Activated B cell treated with CpG ODN at 0.5 μM for 24 hours (primary cell): ENCODE measurements at regions not wholly inside any gene's neighbourhood (a gene's known extent, or its start where the extent isn't known, plus 50 kb on each side); places are given as distances from the start of the nearest gene placed in this dataset.
"Not testable (repeated sequence)": the region's sequence is repeated elsewhere in the genome, so short reads cannot be mapped to it uniquely, and the experiment has no call there.

Source experiments
- ATAC-seq: fragments of 200-7000 bp; cut with Tn5 transposase; one replicate; pipeline ENCODE4 v1.10.0; 2021; ENCODE audit warnings: low read depth, mild to moderate bottlenecking, moderate library complexity
- CTCF ChIA-PET: fragments of 350-600 bp; sonication (Branson Sonifier 250); formaldehyde crosslinking; loops from one replicate; lab custom pipeline; 2021; ENCODE audit warnings: antibody characterized with exemption; lab: Charles Lee
- POLR2A ChIA-PET: fragments of 350-600 bp; sonication (Branson Sonifier 250); formaldehyde crosslinking; loops from one replicate; lab custom pipeline; 2021; ENCODE audit warnings: antibody characterized with exemption; lab: Charles Lee
- DNase-seq: peaks from one replicate; pipeline ENCODE4 v3.0.0; 2022
- H3K27ac Mint-ChIP-seq: one replicate; pipeline ENCODE4 v1.8.0; 2020; ENCODE audit warnings: mixed read lengths
- H3K27me3 Mint-ChIP-seq: one replicate; pipeline ENCODE4 v1.8.0; 2021; ENCODE audit warnings: mixed read lengths
- H3K36me3 Mint-ChIP-seq: one replicate; pipeline ENCODE4 v1.8.0; 2021; ENCODE audit warnings: low read depth, mixed read lengths
- H3K4me1 Mint-ChIP-seq: one replicate; pipeline ENCODE4 v1.8.0; 2021; ENCODE audit warnings: mixed read lengths
- H3K4me3 Mint-ChIP-seq: one replicate; pipeline ENCODE4 v1.8.0; 2020; ENCODE audit warnings: mild to moderate bottlenecking, mixed read lengths
- H3K9me3 Mint-ChIP-seq: one replicate; pipeline ENCODE4 v1.8.0; 2020; ENCODE audit warnings: mixed read lengths
- intact Hi-C: fragments of 100-400 bp; cut with micrococcal nuclease; formaldehyde crosslinking; loops from one replicate; pipeline ENCODE4 v1.15.1; 2024
- TF ChIP-seq, protein P1 (sequence below): fragments of 200-600 bp; IDR thresholded peaks from one replicate; pipeline ENCODE4 v1.8.0; 2022; ENCODE audit warnings: antibody characterized with exemption, mild to moderate bottlenecking

DNA sequence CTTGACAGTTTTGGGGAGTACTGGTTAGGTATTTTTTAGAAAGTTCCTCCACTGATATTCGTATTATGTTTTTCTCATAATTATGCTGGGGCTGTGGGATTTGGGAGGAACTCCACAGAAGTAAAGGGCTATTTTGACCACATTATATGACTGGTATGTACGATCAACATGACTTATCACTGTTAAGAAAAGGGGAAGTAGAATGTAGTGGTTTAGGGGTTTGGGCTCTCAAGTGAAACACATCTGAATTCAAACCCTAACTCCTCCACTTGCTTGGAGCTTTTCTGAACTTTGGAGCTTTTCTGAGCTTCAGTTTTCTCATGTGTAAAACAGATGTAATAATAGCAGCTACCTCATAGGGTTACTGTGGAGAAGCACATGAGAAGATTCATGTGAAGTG is 96.4 kb upstream of the C1GALT1C1 start:
- no peaks in the 10 kb centered on the region for H3K36me3 Mint-ChIP-seq
- TF ChIP-seq, protein P1, sequence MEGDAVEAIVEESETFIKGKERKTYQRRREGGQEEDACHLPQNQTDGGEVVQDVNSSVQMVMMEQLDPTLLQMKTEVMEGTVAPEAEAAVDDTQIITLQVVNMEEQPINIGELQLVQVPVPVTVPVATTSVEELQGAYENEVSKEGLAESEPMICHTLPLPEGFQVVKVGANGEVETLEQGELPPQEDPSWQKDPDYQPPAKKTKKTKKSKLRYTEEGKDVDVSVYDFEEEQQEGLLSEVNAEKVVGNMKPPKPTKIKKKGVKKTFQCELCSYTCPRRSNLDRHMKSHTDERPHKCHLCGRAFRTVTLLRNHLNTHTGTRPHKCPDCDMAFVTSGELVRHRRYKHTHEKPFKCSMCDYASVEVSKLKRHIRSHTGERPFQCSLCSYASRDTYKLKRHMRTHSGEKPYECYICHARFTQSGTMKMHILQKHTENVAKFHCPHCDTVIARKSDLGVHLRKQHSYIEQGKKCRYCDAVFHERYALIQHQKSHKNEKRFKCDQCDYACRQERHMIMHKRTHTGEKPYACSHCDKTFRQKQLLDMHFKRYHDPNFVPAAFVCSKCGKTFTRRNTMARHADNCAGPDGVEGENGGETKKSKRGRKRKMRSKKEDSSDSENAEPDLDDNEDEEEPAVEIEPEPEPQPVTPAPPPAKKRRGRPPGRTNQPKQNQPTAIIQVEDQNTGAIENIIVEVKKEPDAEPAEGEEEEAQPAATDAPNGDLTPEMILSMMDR = no peak
- POLR2A ChIA-PET = interaction anchor here (0.6 to 1.8 kb wide), 5 partner anchors 11 to 122 kb away, joined by 3 to 7 read pairs (median 3); partner anchors contain the start of gene MCTS1
- DNase-seq (no peak), ATAC-seq (peak; percentile 95)
- CTCF ChIA-PET = interaction anchor here (1.0 to 1.2 kb wide), 2 partner anchors 27 to 44 kb away, joined by 5 to 6 read pairs; no protein-coding TSS in a partner anchor
- H3K4me1 Mint-ChIP-seq = peaks cover 26% of the 10 kb centered on the region
- H3K27ac Mint-ChIP-seq = peak overlapping the region; percentile 81
- peak overlapping the region; percentile 39 for H3K4me3 Mint-ChIP-seq
- intact Hi-C loops = loop anchor here (2.0 to 5.0 kb wide), 2 partner anchors 27 to 41 kb away; no protein-coding TSS in a partner anchor
- H3K27me3 Mint-ChIP-seq = no peaks in the 10 kb centered on the region
- peaks cover 2% of the 10 kb centered on the region for H3K9me3 Mint-ChIP-seq

DNA sequence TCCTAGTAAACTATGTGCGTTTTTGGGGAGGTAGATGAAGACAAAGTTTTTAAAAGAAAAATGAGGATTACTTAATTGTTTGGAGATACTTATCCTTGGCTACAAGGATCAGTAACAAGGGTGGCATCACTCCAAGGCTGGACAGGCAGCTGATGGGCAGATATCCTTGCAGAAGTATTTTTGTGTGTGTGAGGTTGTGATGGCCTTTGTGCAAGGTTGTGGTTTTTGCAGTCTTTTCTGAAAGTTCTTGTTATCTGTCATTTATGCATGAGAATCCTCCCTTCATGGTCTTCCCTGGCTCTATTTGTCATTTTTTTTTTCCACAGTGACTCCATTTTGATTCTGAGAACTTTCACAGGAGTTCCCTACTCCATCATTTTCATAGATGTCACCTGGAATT is 96.0 kb upstream of the C1GALT1C1 start:
- DNase-seq (no peak), ATAC-seq (no peak)
- CTCF ChIA-PET = interaction anchor here (1.0 to 1.2 kb wide), 2 partner anchors 27 to 44 kb away, joined by 5 to 6 read pairs; no protein-coding TSS in a partner anchor
- intact Hi-C loops = loop anchor here (2.0 to 5.0 kb wide), 2 partner anchors 27 to 41 kb away; no protein-coding TSS in a partner anchor
- peaks cover 26% of the 10 kb centered on the region for H3K4me1 Mint-ChIP-seq
- H3K27me3 Mint-ChIP-seq = no peaks in the 10 kb centered on the region
- TF ChIP-seq, protein P1 = no peak
- peaks cover 2% of the 10 kb centered on the region for H3K9me3 Mint-ChIP-seq
- peak overlapping the region; percentile 81 for H3K27ac Mint-ChIP-seq
- no peaks in the 10 kb centered on the region for H3K36me3 Mint-ChIP-seq
- peak overlapping the region; percentile 39 for H3K4me3 Mint-ChIP-seq
- POLR2A ChIA-PET = interaction anchor here (0.6 to 1.8 kb wide), 2 partner anchors 11 to 30 kb away, joined by 3 to 5 read pairs; no protein-coding TSS in a partner anchor

DNA sequence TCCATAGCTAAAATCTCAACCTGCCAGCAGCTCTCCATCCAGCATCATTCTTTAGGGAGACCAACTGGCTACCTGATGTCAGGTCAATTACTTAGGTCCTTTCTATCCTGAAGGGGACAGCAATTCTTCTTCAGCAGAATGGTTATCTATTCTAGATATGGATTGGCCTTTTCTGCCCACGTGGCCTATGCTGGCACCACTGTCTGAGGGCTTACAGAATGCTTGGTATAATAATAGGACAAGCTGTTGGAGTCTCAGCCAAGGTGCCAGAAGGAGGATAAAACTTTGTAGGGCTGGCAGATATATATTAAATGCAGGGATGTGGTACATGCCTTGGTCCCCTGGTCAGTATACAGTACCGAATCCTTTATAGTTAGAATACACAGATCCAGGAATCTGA is 89.8 kb upstream of the C1GALT1C1 start:
- no peak for ATAC-seq
- ChIA-PET POLR2A (no interaction called here), CTCF (no interaction called here)
- no peak overlapping the region for H3K27ac Mint-ChIP-seq
- H3K27me3 Mint-ChIP-seq = no peaks in the 10 kb centered on the region
- TF ChIP-seq, protein P1 = no peak
- no peak overlapping the region for H3K4me3 Mint-ChIP-seq
- peaks cover 2% of the 10 kb centered on the region for H3K9me3 Mint-ChIP-seq
- H3K4me1 Mint-ChIP-seq = no peaks in the 10 kb centered on the region
- intact Hi-C loops = no loop called here
- DNase-seq = no peak
- H3K36me3 Mint-ChIP-seq = no peaks in the 10 kb centered on the region

DNA sequence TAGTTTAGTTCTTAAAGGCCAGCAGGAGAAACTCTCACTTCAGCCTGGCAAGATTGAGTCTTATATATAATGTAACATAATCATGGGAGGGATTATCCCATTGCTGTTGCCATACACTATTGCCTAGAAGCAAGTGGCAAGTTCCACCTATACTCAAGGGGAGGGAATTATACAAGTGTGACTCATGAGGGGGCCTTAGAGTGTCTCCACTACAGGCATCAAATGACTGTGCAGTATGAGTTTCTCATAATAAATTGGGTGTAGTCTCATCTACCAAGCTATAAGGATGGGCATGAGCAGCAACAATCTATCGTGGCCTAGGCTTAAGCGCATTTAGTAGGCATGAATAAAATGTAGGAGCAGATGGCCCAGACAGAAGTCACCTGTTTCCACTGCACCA is 89.1 kb upstream of the C1GALT1C1 start:
- TF ChIP-seq, protein P1 = no peak
- CTCF ChIA-PET = no interaction called here
- ATAC-seq (no peak), DNase-seq (no peak)
- no peaks in the 10 kb centered on the region for H3K36me3 Mint-ChIP-seq
- intact Hi-C loops = no loop called here
- no peaks in the 10 kb centered on the region for H3K4me1 Mint-ChIP-seq
- no peak overlapping the region for H3K4me3 Mint-ChIP-seq
- H3K27me3 Mint-ChIP-seq = no peaks in the 10 kb centered on the region
- peaks cover 2% of the 10 kb centered on the region for H3K9me3 Mint-ChIP-seq
- no peak overlapping the region for H3K27ac Mint-ChIP-seq
- POLR2A ChIA-PET = no interaction called here

DNA sequence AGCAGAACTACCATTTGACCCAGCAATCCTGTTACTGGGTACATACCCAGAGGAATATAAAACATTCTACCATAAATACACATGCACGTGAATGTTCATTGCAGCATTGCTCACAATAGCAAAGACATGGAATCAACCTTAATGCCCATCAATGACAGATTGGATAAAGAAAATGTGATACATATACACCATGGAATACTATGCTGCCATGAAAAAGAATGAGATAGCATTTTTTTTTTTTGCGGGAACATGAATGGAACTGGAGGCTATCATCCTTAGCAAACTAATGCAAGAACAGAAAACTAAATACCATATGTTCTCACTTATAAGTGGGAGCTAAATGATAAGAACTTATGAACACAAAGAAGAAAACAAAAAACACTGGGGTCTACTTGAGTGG is 72.5 kb upstream of the C1GALT1C1 start:
- H3K4me1 Mint-ChIP-seq, intact Hi-C loops, H3K27ac Mint-ChIP-seq, H3K36me3 Mint-ChIP-seq, CTCF ChIA-PET, H3K4me3 Mint-ChIP-seq, ATAC-seq, DNase-seq, H3K27me3 Mint-ChIP-seq, H3K9me3 Mint-ChIP-seq: not testable (repeated sequence)
- POLR2A ChIA-PET = interaction anchor here (0.7 kb wide), 1 partner anchor 64 kb away, joined by 5 read pairs; no protein-coding TSS in a partner anchor

DNA sequence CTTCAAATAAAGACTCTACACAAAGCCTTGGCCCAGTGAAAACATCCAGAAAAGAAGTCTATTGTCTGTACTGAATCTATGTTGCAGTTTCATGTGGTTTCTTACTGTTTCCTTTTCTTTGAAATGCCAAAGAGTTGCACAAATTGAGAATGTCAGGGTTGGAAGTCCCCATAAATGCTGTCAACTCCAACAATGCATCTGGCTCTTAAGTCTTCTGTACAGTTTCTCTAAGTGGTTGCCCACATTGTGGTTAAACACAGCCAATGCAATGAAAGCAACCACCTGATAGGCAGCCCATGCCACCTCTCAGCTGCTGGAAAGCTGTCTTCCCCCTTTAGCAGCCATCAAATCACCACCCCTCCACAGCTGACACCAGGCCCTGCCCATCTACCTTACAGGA is 67.2 kb upstream of the C1GALT1C1 start:
- intact Hi-C loops = no loop called here
- no peaks in the 10 kb centered on the region for H3K36me3 Mint-ChIP-seq
- no peaks in the 10 kb centered on the region for H3K27me3 Mint-ChIP-seq
- H3K4me3 Mint-ChIP-seq = no peak overlapping the region
- peaks cover 7% of the 10 kb centered on the region for H3K9me3 Mint-ChIP-seq
- CTCF ChIA-PET = no interaction called here
- DNase-seq = no peak
- H3K4me1 Mint-ChIP-seq = no peaks in the 10 kb centered on the region
- H3K27ac Mint-ChIP-seq = no peak overlapping the region
- ATAC-seq = no peak
- TF ChIP-seq, protein P1 = no peak
- POLR2A ChIA-PET = no interaction called here
